ENCODE measurements at regions not wholly inside any gene's neighbourhood (a gene's known extent, or its start where the extent isn't known, plus 50 kb on each side); places are given as distances from the start of the nearest gene placed in this dataset.

DNA sequence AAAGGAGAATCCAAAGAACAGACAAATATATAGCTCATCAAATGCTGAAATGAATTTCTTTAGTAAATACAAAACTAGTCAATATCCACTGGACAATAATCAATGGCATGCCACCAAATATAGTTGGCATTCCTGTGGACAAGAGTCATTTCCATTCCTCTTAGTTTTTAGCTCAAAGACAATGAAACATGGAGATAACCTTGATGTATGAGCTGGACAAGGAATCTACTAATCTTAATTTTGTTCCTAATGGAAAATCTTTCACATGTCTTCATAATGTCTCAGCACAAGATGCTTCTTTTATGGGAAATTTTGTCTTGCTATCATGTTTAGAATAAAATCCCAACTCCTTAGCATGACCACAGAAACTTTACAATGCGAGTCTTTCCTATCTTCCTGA lies 87.8 kb downstream of the PFDN4 start:
- no peak overlapping the region for H3K4me3 ChIP-seq (ENCODE audit: low read depth, low read length)
- DNase-seq (ENCODE audit: low read depth) = no peak
- TF ChIP-seq, protein P1, sequence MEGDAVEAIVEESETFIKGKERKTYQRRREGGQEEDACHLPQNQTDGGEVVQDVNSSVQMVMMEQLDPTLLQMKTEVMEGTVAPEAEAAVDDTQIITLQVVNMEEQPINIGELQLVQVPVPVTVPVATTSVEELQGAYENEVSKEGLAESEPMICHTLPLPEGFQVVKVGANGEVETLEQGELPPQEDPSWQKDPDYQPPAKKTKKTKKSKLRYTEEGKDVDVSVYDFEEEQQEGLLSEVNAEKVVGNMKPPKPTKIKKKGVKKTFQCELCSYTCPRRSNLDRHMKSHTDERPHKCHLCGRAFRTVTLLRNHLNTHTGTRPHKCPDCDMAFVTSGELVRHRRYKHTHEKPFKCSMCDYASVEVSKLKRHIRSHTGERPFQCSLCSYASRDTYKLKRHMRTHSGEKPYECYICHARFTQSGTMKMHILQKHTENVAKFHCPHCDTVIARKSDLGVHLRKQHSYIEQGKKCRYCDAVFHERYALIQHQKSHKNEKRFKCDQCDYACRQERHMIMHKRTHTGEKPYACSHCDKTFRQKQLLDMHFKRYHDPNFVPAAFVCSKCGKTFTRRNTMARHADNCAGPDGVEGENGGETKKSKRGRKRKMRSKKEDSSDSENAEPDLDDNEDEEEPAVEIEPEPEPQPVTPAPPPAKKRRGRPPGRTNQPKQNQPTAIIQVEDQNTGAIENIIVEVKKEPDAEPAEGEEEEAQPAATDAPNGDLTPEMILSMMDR (IDR thresholded peaks at IDR 0.05; ENCODE audit: low read depth, low read length, missing control alignments) = no peak
- in situ Hi-C loops (cut with HindIII; ENCODE audit: low sequenced_read_pairs) = no loop called here

DNA sequence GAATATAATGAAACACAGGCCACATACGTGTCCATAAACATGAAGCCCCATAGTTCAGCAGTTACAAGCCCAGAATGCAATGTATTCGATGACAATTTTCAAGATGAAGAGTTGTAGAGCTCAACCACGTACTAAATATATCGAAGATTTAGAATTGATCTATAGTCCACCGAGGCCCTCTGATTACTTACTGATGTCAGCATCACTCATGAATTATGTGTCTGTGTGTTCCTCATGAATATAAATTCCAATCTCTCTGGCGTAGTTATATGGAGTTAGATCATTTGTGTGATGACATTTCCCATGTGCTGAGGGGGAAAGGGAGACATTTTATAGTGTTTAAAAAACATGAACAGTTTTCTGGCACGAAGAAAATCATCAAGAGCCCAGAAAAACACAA lies 97.5 kb downstream of the PFDN4 start:
- in situ Hi-C loops (cut with HindIII; ENCODE audit: low sequenced_read_pairs) = no loop called here
- DNase-seq (ENCODE audit: low read depth) = no peak
- TF ChIP-seq, protein P1 (IDR thresholded peaks at IDR 0.05; ENCODE audit: low read depth, low read length, missing control alignments) = no peak
- no peak overlapping the region for H3K4me3 ChIP-seq (ENCODE audit: low read depth, low read length)

DNA sequence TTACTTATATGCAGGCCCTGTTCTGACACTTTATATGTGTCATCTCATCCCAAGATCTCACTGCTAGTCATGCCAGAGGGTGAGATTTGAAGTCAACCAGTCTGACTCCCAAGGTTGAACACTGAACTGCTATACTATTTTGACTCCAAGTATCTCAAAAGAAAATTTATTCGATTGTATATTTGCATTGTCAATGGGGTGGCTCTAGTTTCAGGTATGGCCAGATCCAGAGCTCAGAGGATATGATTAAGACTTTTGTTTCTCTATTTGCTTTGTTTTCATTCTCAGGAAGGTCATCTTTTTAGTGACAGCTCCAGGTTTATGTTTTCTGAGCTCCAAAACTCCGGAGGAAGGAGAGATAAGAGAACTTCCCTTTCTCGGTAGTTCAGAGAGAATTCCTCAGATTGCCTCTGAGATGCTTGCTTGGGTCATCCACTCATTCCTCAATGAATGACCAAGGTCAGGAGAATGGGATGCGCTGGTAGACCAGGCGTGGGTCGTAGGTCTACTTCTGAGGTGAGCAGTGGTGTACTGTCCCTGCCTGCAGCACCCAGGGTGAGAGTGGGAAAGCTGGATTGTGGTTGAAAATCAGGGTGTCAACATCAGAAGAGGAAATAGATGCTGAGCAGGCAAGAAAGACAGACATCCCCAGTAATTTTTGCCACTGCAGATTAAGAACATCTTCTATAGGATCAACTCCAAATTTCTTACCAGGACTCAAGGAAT lies 99.3 kb downstream of the PFDN4 start:
- H3K4me3 ChIP-seq (ENCODE audit: low read depth, low read length) = no peak overlapping the region
- in situ Hi-C loops (cut with HindIII; ENCODE audit: low sequenced_read_pairs) = no loop called here
- no peak for DNase-seq (ENCODE audit: low read depth)
- TF ChIP-seq, protein P1 (IDR thresholded peaks at IDR 0.05; ENCODE audit: low read depth, low read length, missing control alignments) = no peak

DNA sequence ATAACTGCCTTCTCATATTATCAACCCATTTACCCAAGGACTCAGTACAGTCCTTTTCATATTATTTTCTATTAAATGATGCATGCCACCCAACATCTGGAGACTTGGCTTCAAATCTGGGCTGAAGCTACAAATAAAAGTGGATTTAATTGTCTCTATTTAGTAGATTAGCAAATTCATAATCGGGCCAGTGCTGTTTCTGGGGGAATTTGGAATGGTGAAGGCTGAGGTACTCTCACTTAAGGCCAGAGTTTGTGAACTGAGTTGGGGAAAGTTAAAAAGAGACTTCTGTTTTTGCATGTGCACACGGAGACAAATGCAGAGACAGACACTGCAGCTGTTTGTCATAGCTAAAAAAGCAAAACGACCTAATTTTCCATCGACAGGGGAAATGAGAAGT lies 100.9 kb downstream of the PFDN4 start:
- in situ Hi-C loops (cut with HindIII; ENCODE audit: low sequenced_read_pairs) = no loop called here
- TF ChIP-seq, protein P1 (IDR thresholded peaks at IDR 0.05; ENCODE audit: low read depth, low read length, missing control alignments) = no peak
- DNase-seq (ENCODE audit: low read depth) = no peak
- no peak overlapping the region for H3K4me3 ChIP-seq (ENCODE audit: low read depth, low read length)

DNA sequence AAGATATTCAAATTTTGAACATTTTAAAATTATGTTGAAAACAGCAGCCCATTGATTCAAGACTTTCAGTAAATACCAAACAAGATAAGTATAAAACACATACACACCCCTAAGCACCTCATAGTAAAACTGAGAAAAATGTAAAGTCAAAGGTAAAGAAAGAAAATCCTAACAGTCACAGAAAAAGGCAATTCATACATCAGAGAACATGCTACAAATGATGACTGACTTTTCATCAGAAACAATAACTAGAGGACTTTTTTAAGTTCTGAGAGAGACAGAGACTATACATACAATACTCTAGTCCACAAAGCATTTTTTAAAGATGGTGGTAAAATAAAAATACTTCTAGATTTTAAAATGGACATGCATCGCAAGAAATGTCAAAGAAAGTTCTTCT lies 111.0 kb downstream of the PFDN4 start:
- in situ Hi-C loops (cut with HindIII; ENCODE audit: low sequenced_read_pairs) = no loop called here
- TF ChIP-seq, protein P1 (IDR thresholded peaks at IDR 0.05; ENCODE audit: low read depth, low read length, missing control alignments) = no peak
- no peak overlapping the region for H3K4me3 ChIP-seq (ENCODE audit: low read depth, low read length)
- no peak for DNase-seq (ENCODE audit: low read depth)

DNA sequence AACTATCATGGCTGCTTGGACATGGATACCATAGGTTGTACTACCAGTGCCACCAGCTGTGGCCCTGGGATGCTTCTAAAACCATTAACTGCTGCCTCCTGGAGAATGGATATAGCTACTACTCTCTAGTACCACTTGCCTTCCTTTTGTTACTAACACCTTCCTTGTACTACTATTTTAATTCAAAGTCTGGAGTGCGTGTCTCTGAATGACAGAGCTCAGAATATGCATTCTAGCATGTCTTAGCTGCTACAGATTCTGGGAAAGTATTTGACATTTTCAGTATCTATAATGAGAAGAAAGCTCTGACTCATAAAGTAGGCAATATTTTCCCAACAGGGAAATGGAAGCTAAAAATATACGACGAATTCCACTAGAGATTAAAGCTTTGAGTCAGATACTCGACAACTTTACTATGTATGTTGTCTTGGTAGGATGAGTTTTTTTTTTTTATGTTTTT lies 112.3 kb downstream of the PFDN4 start:
- no peak overlapping the region for H3K4me3 ChIP-seq (ENCODE audit: low read depth, low read length)
- TF ChIP-seq, protein P1 (IDR thresholded peaks at IDR 0.05; ENCODE audit: low read depth, low read length, missing control alignments) = no peak
- DNase-seq (ENCODE audit: low read depth) = no peak
- in situ Hi-C loops (cut with HindIII; ENCODE audit: low sequenced_read_pairs) = no loop called here
